ENCODE measurements at regions not wholly inside any gene's neighbourhood (a gene's known extent, or its start where the extent isn't known, plus 50 kb on each side); places are given as distances from the start of the nearest gene placed in this dataset.
"Not testable (repeated sequence)": the region's sequence is repeated elsewhere in the genome, so short reads cannot be mapped to it uniquely, and the experiment has no call there.

DNA sequence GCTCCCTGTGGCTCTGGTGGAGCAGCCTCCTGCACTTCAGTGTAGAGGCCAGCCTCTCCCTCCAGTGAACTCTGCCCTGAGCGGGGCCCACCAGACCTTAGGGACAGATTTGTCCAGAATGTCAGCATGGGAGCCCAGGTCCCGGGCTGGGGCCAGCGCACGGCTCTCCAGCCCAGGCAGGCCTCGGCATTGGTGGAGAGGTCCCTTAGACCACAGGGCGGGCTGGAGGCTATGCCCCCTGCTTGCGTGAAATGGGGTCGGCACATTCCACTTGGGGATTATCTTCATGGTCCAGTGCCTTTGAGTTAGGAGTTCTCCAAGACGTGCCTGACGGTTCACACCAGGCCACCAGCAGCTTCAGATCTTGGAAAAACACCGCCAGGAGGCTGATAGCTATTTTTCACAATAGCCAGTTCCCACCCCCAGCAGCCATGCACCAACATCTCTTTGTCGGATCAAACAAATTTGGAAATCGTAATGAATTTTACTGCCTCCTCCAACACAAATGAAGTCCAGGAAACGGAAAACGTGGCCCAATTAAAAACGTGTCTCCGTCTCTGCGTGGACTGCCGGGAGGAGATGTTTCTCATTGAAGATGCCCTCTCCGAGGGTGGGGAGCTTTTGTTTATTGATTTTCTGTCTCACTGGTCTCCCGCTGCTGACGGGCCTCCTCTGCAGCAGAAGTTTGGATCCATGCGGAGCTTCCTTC lies 110.0 kb upstream of the CIBAR2 start:
- no peak for DNase-seq

- no peak for DNase-seq
Observed at GRCh38 chr16:85225257-85225656, 113.0 kb upstream of the CIBAR2 start.

- DNase-seq = no peak
Observed at GRCh38 chr16:85225721-85226120, 113.4 kb upstream of the CIBAR2 start.

GRCh38 chr16:85227084-85227945 lies 115.0 kb upstream of the CIBAR2 start:
- no peak for DNase-seq

DNA sequence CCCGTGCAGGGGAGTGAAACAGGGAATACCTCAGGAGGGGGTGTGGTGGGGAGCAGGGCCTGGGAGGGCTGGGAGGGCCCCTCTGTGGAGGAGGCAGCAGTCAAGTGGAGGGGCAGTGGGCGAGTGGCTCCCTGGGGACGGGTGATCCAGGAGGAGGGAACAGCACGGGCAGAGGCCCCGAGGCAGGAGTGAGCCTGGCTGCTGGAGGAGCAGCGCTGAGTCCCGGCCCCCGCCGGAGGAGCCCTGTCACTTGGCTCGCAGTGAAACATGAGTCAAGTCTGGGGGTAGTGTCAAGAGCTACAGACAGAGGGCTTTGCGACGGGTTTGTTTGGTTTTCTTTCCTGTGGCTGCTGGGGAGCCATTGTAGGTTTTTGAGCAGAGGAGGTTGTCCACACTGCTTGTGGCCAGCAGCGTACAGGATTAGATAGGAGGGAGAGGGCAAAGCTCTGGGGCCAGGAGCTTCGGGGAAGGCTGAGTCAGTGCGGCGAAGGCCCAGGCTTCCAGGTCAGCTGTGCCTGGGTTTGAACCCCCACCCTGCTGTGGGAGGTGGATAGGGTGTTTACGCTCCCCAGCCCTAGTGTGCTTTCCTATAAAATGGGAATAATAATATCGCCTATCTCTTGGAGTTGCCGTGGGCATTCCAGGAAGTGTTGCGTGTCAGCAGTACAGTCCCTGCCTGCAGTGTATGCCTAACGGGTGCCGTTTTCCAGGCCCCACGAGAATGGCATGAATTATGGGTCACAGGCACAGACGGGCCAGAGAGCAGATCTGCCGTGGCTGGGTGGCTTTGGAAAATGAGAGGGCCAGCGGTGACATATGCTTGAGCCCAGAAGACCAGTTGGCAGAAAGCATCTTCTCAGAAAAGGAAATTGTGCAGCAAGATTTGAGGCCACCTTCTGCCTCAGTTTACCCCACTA lies 115.9 kb upstream of the CIBAR2 start:
- DNase-seq = no peak

DNA sequence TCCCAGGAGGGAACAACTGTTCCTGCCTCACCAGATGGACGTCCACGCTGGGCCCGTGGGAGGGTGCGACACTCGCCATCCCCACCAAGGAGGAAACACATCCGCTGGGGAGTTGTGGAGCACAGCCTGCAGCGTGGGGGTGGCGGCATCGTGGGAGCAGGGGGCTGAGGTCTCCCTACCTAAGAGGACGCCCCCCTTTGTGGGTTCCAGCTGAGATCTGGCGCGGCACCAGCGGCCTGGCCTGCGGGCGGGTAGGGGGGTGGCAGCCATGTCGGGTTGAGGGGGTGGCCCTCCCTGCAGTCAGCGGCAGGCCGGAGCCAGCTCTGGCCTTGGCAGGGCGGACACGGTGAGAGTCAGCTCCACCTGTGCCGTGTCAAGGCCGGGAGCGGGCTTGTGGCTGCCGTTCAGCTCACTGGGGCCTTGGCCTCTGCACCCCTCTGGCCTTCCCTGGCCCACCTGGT lies 116.7 kb upstream of the CIBAR2 start:
- no peak for DNase-seq

GRCh38 chr16:85229869-85230462 lies 117.7 kb upstream of the CIBAR2 start:
- no peak for DNase-seq

DNA sequence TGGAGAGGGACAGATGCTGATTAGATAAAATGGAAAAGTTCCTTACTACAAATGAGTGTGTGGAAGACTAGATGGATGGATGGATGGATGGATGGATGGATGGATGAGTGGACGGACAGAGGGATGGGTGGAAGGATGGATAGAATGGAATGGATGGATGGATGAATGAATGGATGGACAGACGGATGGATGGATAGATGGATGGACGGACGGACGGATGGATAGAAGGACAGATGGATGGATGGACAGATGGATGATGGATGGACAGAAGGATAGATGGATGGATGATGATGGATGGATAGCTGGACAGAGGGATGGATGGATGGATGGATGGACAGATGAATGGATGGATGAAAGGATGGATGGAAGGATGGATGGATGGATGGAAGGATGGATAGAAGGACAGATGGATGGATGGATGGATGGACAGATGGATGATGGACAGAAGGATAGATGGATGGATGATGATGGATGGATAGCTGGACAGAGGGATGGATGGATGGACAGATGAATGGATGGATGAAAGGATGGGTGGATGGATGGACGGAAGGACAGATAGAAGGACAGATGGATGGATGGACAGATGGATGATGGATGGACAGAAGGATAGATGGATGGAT lies 118.6 kb upstream of the CIBAR2 start:
- not testable (repeated sequence) for DNase-seq

GRCh38 chr16:85231959-85232358 lies 119.7 kb upstream of the CIBAR2 start:
- no peak for DNase-seq

- no peak for DNase-seq
Observed at GRCh38 chr16:85232369-85233142, 120.3 kb upstream of the CIBAR2 start.

DNA sequence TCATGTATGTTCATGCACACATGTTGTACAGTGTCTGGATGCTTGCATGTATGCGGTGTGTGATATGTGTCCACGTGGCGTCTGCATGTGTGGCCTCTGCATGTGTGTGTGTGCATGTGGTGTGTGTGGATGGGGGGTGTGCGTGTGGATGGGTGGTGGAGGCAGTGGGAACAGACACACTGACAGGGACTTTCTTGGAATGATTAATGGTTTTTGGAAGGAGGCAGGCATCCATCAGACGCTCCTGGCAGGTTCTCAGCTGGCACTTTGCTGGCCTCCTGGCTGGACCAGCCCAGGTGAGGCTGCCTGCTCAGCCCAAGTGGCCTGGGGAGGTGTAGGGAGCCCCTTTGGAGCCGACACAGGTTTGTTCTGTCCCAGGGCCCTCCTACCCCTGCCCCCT lies 121.2 kb upstream of the CIBAR2 start:
- no peak for DNase-seq

DNA sequence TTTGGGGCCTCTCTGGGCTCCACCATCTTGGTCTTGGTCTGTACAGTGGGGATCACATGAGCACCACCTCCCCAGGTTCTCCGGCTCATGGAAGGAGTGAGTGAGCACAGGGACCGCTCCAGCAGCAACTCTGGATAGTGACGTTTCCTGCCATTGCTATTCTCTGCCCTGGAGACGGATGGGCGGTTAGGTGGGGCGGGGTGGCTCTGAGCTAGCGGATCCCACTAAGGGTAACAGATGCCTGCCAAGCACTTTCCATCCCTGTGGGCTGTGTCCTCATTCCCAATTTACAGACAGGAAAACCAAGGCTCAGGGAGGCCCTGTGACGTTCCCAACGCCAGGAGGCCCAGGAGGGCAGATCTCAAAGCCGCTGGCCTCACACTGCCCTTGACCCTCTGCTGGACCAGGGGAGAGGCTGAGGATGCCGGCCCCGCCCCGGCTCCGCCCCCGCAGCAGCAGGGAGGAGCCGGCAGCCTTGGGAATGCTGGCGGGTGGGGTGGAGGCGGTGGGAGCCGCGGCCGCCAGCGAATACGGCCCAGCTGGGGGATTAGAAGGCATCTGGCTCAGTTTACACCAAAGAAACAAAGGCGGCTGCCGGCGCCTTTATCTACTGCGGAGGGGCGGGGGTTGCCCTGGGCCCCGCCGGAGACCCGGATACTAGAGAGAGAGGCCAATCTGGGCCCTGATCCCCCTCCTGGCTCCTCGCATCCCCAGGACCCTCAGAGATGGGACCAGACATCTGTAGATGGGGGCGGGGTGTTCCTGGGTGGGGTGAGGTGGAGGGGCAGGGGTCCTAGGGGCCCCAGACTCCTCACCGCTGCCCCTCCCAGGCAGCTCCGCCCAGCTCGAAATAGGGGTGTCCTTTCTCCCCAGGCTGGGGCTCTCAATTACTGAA lies 122.3 kb upstream of the CIBAR2 start:
- no peak for DNase-seq

DNA sequence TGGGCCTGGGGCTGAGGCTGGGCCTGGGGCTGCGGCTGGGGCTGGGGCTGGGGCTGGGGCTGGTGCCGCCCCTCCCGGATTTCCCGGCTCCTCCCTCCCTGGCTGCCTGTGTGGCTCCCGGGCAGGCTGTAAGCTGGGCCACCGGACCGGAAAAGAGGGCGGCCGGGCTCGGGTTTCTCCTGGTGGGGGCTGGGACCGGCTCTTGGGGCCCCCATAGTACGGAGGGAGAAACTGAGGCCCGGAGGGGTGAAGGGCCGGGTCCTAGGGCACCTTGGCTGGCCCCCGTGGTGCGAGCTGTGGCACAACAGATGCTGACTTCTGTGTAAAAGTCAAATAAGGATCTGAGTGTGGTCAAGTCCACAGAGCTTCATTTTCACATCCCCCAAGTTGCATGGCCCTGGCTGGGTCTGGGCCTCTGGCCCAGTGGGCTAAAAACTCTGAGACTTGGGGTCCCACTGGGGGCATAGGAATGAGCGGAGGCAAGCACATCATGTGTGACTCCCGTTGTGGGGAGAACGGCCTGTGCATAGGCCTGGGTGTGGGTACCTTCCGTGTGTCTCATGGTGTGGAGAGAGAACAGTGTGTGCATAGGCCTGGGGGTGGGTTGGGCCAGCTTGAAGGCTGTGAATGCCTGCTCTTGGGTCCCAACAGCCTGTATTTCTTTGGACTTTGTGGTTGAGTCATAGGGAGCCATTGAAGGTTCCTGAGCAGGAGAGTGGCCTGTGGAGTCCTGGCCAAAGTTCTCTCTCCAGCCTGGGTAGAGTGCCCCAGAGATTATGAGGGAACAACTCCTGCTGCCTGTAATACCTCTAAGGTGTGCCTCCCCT lies 123.9 kb upstream of the CIBAR2 start:
- DNase-seq = no peak

DNA sequence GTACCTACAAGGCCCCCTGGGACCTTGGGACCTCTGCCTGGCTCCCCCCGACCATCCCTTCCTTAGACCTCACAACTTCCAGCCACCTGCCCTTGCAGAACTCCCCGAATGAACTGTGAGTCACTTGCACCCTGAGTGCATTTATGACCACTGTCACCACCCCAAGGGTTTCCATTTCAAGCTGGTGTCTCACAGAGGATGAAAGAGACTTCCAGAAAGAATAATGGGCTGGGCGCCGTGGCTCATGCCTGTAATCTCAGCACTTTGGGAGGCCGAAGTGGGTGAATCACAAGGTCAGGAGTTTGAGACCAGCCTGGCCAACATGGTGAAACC lies 124.5 kb upstream of the CIBAR2 start:
- DNase-seq = no peak

- no peak for DNase-seq
Observed at GRCh38 chr16:85237817-85238216, 125.5 kb upstream of the CIBAR2 start.

- DNase-seq = no peak
Observed at GRCh38 chr16:85238233-85238647, 126.0 kb upstream of the CIBAR2 start.

GRCh38 chr16:85239239-85239638 lies 127.0 kb upstream of the CIBAR2 start:
- no peak for DNase-seq

- no peak for DNase-seq
Observed at GRCh38 chr16:85239871-85240270, 127.6 kb upstream of the CIBAR2 start.

Data from NCI-H526 treated with DMSO at 0.1 percent for 48 hours (cell line).